ENCODE measurements at regions not wholly inside any gene's neighbourhood (a gene's known extent, or its start where the extent isn't known, plus 50 kb on each side); places are given as distances from the start of the nearest gene placed in this dataset.
A peak's percentile ranks its signal among the peaks of the same experiment; 100 is the strongest.

DNA sequence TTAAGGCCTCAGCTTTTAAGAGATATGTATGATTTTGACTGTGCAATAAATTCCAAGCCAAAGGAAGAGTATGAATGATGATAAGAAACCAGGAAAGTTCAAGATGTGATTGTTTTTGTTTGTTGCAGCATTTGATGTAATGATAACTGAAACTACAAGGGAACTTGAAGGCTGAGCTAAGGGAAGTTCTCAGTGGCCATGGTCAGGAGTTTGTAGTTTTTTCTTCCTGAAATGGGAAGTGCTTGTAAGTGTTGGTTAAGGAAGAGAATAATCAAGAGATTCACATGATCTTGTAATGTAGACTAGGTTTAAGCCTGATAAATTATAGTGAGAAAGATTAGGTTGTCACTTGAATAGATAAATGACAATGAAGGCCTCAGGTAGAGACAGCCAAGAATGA, 53.4 kb downstream of the PTCHD4 start:
- DNase-seq = no peak

DNA sequence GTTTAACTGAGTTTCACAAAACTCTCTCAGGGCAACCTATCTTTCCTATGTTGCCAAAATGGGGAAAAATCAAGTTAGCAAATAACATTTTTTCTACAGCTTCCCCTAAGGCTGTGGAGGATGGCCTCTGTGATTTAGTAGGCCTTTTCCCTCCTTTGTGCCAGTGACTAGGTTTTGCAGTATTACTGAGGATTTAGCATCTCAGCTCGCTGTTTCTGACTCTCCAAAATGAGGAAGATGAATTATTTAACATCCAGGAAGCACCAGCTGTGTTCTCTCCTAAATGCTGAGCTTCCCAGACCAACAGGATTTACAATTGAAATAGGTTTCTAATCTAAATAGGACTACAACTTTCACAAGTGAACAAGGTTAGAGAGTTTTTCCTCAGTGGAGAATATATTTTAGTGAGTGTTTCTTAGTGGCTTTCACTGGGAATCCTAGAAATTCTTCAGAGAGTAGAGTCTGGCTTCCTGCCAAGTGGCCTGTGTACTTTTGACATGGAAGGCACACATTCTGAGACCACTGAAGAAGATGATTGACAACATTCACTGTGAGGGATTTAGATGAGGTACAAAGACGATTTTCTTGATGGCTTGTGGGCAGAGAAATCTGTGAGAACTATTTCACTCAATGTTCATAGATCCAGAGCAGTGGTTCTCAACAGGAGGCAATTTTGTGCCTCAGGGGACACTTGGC, 62.4 kb downstream of the PTCHD4 start:
- DNase-seq = no peak

- DNase-seq = no peak
Measured at GRCh38 chr6:48041894-48042293, 69.1 kb downstream of the PTCHD4 start.

DNA sequence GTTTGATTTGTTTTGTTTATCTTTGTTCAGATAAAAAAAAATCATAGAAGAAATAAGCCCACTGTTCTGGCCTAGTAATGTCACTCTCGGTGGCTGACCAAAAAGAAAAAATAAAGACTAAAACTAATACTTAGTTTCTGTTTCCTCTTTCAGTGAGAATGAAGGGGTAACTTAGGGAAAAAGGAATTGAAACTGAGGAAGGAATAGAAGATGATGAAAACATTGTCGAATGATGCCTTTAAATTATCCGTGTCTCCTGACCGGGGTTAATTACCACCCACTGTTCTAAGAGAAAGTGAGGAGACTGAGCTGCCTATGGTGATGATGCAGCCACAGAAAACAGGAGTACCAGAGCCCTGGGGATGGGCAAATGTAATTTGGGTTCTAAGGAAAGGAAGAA, 73.1 kb downstream of the PTCHD4 start:
- no peak for DNase-seq

- no peak for DNase-seq
Measured at GRCh38 chr6:48036316-48036715, 74.7 kb downstream of the PTCHD4 start.

GRCh38 chr6:48032151-48032550, 78.8 kb downstream of the PTCHD4 start:
- DNase-seq = peak; percentile 47

GRCh38 chr6:48031711-48032110, 79.3 kb downstream of the PTCHD4 start:
- no peak for DNase-seq

- DNase-seq = no peak
Measured at GRCh38 chr6:48027704-48028435, 83.1 kb downstream of the PTCHD4 start.

GRCh38 chr6:48024956-48025355, 86.0 kb downstream of the PTCHD4 start:
- no peak for DNase-seq

GRCh38 chr6:48021904-48022303, 89.1 kb downstream of the PTCHD4 start:
- DNase-seq = no peak

- DNase-seq = no peak
Measured at GRCh38 chr6:48016020-48016755, 94.8 kb downstream of the PTCHD4 start.

- DNase-seq = no peak
Measured at GRCh38 chr6:47992809-47993208, 118.2 kb downstream of the PTCHD4 start.

DNA sequence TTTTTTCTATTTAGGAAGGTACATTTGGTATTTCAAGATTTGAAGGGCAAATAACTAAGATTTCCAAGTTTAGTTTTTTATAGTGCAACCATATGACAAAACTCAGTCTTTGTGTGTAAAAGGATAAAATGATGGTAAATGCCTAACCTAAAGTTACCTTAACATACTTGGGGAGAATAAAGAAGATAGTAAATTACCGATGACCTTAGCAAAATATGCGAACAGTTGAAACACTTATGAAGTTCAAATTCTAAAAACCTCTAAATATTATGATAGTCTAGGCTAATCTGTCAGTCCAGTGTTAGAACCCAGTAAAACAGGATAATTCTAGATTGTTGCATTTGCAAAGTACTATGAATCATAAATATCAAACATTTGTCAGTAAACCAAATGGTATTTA, 127.5 kb downstream of the PTCHD4 start:
- DNase-seq = no peak

GRCh38 chr6:47977314-47977713, 133.7 kb downstream of the PTCHD4 start:
- no peak for DNase-seq

GRCh38 chr6:47974106-47974505, 136.9 kb downstream of the PTCHD4 start:
- DNase-seq = no peak

GRCh38 chr6:47970826-47971225, 140.2 kb downstream of the PTCHD4 start:
- DNase-seq = no peak

DNA sequence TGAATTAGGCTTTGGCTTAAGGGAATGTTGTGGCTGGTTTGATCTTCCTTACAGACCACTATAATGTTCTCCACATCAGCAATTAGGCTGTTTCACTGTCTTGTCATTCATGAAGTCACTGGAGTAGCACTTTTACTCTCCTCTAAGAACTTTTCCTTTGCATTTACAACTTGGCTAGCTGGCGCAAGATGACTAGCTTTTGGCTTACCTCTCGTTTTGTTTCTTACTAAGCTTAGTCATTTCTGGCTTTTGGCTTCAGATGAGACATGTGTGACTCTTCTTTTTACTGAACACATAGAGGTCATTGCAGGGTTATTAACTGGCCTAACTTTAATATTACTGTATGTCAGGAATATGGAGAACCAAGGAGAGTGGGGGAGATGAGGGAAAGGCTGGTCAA, 143.2 kb downstream of the PTCHD4 start:
- DNase-seq = no peak

GRCh38 chr6:47964969-47965368, 146.0 kb downstream of the PTCHD4 start:
- DNase-seq = no peak

GRCh38 chr6:47952640-47953039, 158.4 kb downstream of the PTCHD4 start:
- DNase-seq = no peak

- DNase-seq = no peak
Measured at GRCh38 chr6:47944846-47945245, 163.0 kb downstream of the OPN5 start.

GRCh38 chr6:47938405-47938804, 156.6 kb downstream of the OPN5 start:
- DNase-seq = no peak

DNA sequence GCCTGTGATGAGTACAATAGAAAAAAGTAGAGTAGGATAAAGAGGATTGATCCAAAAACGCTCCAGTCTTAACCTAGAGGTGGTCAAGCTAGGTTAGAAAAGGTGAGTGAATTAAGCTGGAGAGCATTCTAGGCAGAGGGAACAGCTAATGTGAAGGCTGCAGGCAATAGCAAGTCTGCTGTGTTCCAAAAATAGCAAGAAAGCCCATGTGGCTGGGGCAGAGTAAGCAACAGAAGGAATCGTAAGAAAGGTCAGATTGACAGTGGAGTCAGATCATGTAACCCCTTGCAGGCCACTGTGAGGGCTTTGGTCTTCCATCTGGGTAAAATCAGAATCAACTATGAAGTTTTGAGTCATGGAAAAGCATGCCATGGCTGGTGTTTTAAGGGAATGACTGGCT, 155.0 kb downstream of the OPN5 start:
- no peak for DNase-seq

DNA sequence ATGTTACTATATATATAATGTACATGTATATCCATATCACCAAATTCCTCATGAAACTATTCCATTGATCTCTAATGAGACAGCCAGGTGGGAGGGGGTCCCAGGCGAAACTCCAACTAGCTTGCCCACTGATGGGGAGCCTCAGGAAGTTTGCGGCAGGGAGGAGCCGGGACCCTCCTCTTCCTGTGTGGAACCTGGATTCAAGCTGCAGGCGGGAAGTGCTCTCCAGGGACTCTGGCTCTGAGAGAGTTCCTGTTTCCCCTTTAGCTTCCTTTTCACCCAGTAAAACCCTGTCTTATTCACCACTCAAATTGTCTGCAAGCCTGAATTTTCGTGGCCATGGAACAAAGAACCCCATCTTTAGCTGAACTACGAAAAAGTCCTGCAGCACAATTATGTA, 152.2 kb downstream of the OPN5 start:
- DNase-seq = peak; percentile 38

- no peak for DNase-seq
Measured at GRCh38 chr6:47932575-47932974, 150.7 kb downstream of the OPN5 start.
